Vagina (tissue), 2 donors: ENCODE measurements at regions not wholly inside any gene's neighbourhood (a gene's known extent, or its start where the extent isn't known, plus 50 kb on each side); places are given as distances from the start of the nearest gene placed in this dataset.

Experiments used
- DNase-seq, 2 donors: peaks; one replicate each; pipeline ENCODE4 v3.0.0-alpha.2; 2017; ENCODE audit errors: extremely low spot score in 2 of 2
- H3K27ac ChIP-seq: fragments of 200-600 bp; sonication (generic); one replicate; pipeline ENCODE4 v1.5.1; 2019
- H3K27me3 ChIP-seq: fragments of 200-600 bp; sonication (generic); one replicate; pipeline ENCODE4 v1.5.1; 2019
- H3K36me3 ChIP-seq, 2 donors: fragments of 200-600 bp; sonication (generic); one replicate each; pipeline ENCODE4 v1.5.1; 2017 to 2019
- H3K4me1 ChIP-seq: fragments of 200-600 bp; sonication (generic); one replicate; pipeline ENCODE4 v1.5.1; 2019
- H3K4me3 ChIP-seq, 2 donors: fragments of 200-600 bp; sonication (generic); 1 replicate in 1 of 2; 2 replicates in 1 of 2; pipeline ENCODE4 v1.5.1; 2016 to 2019
- H3K9me3 ChIP-seq: fragments of 200-600 bp; sonication (generic); one replicate; pipeline ENCODE4 v1.5.1; 2019
- POLR2A ChIP-seq, 2 donors: fragments of 450-650 bp; IDR thresholded peaks; one replicate each; pipeline ENCODE4 v1.6.1; 2017; ENCODE audit warnings: antibody characterized with exemption in 2 of 2, mild to moderate bottlenecking in 2 of 2, moderate library complexity in 2 of 2
- POLR2AphosphoS5 ChIP-seq, 2 donors: sonication (generic); formaldehyde crosslinking; IDR thresholded peaks; one replicate each; pipeline ENCODE4 v1.9.0; 2017; ENCODE audit warnings: antibody characterized with exemption in 2 of 2, mild to moderate bottlenecking in 2 of 2, low read depth in 1 of 2; ENCODE audit not compliant: insufficient read depth in 1 of 2
- intact Hi-C: fragments of 100-400 bp; cut with DNase I; formaldehyde crosslinking; loops from one replicate; pipeline ENCODE4 v1.15.1; 2023
- TF ChIP-seq, protein P1 (sequence below), 3 experiments: fragments of 450-650 bp in 2 of 3; fragments of 200-600 bp in 1 of 3; sonication (generic) in 1 of 3; IDR thresholded peaks; one replicate each; pipeline ENCODE4 v1.5.1; 2017 to 2019; ENCODE audit warnings: antibody characterized with exemption in 3 of 3, mild to moderate bottlenecking in 2 of 3, moderate library complexity in 2 of 3

DNA sequence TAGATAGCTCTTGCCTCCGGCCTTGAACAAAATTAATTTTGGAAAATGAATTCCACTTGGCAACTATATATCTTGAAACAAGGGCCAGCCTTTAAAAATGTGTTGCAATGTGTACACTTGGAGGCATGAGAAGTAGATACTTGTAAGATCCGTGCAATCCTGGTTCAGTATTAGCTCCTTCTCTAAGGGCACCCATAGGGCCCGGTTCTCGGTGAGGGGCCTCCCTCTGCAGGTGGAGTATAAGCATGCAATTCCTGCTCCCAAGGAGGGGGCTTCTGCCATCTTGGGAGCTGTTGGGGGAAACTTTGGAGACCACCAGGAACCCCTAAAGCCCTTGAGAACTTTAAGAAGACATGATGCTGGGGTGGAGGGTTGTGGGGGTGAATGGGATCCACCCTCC lies 388.7 kb upstream of the RGMA start:
- no peak for DNase-seq
- peaks cover 7% of the 10 kb centered on the region for H3K4me1 ChIP-seq
- H3K9me3 ChIP-seq = no peaks in the 10 kb centered on the region
- no peaks in the 10 kb centered on the region for H3K36me3 ChIP-seq
- no peak overlapping the region for H3K4me3 ChIP-seq
- H3K27me3 ChIP-seq = no peaks in the 10 kb centered on the region
- no peak overlapping the region for H3K27ac ChIP-seq
- intact Hi-C loops = no loop called here
- TF ChIP-seq POLR2AphosphoS5 (IDR thresholded peaks at IDR 0.05; ENCODE audit: insufficient read depth in 1 of 2, low read depth in 1 of 2) (no peak), POLR2A (IDR thresholded peaks at IDR 0.05) (no peak)
- TF ChIP-seq, protein P1, sequence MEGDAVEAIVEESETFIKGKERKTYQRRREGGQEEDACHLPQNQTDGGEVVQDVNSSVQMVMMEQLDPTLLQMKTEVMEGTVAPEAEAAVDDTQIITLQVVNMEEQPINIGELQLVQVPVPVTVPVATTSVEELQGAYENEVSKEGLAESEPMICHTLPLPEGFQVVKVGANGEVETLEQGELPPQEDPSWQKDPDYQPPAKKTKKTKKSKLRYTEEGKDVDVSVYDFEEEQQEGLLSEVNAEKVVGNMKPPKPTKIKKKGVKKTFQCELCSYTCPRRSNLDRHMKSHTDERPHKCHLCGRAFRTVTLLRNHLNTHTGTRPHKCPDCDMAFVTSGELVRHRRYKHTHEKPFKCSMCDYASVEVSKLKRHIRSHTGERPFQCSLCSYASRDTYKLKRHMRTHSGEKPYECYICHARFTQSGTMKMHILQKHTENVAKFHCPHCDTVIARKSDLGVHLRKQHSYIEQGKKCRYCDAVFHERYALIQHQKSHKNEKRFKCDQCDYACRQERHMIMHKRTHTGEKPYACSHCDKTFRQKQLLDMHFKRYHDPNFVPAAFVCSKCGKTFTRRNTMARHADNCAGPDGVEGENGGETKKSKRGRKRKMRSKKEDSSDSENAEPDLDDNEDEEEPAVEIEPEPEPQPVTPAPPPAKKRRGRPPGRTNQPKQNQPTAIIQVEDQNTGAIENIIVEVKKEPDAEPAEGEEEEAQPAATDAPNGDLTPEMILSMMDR (IDR thresholded peaks at IDR 0.05) = no peak

DNA sequence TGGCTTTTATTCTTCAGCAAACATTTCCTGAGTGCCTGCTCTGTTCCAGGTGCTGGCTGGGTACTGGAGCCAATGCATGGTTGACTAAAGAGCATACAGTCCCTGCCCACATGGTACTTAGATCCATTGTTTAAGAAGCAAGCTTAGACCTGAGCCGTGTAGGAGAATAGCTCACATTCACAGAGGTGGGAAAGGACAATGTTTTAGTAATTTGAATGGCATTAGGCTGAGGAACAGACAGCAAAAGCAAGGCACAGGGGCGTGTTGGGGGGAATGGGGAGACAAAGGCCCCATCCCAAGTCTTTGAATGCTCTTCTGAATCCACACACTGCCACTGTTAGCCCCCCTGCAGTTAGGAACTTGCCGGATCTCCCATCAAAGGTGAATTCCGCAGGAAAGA lies 388.2 kb upstream of the RGMA start:
- H3K4me1 ChIP-seq = peaks cover 7% of the 10 kb centered on the region
- H3K27ac ChIP-seq = no peak overlapping the region
- H3K36me3 ChIP-seq = no peaks in the 10 kb centered on the region

DNA sequence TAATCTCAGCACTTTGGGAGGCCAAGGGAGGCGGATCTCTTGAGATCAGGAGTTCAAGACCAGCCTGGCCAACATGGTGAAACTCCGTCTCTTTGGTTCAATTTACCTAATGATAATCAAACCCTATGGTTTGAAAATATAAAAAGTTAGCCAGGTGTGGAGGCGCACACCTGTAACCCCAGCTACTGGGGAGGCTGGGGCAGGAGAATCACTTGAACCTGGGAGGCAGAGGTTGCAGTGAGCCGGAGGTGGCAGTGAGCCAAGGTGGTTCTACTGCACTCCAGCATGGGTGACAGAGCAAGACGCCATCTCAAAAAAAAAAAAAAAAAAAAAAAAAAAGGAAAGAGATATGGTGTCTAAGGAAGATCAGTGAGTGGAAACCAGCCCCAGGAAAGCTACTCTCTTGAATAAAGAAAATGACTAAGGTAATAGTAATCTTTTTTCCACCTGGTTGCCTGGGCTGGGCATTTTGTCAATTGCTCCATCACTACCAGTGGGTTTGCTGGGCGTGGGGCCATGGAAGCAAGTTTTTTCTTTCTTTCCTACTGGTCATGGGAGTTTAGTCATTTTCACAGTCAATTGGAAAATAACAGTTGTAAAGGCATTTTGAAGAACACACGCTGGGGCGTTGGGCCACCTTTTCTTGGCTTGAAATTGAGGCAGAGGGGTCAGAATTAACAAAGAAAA lies 387.6 kb upstream of the RGMA start:
- TF ChIP-seq, protein P1 (IDR thresholded peaks at IDR 0.05) = no peak
- TF ChIP-seq POLR2AphosphoS5 (IDR thresholded peaks at IDR 0.05; ENCODE audit: insufficient read depth in 1 of 2, low read depth in 1 of 2) (no peak), POLR2A (IDR thresholded peaks at IDR 0.05) (no peak)
- Histone ChIP-seq H3K4me3 (no peak overlapping the region), H3K27ac (no peak overlapping the region), H3K4me1 (peaks cover 7% of the 10 kb centered on the region), H3K9me3 (no peaks in the 10 kb centered on the region), H3K27me3 (no peaks in the 10 kb centered on the region), H3K36me3 (no peaks in the 10 kb centered on the region)
- intact Hi-C loops = no loop called here
- no peak for DNase-seq

More for the DNA sequence above, 388.2 kb upstream of the RGMA start:
- no peaks in the 10 kb centered on the region for H3K27me3 ChIP-seq
- TF ChIP-seq, protein P1 (IDR thresholded peaks at IDR 0.05) = no peak
- no peak for TF ChIP-seq POLR2A (IDR thresholded peaks at IDR 0.05)
- TF ChIP-seq POLR2AphosphoS5 (IDR thresholded peaks at IDR 0.05; ENCODE audit: insufficient read depth in 1 of 2, low read depth in 1 of 2) = no peak
- H3K4me3 ChIP-seq = no peak overlapping the region
- intact Hi-C loops = no loop called here
- no peaks in the 10 kb centered on the region for H3K9me3 ChIP-seq
- DNase-seq = no peak

DNA sequence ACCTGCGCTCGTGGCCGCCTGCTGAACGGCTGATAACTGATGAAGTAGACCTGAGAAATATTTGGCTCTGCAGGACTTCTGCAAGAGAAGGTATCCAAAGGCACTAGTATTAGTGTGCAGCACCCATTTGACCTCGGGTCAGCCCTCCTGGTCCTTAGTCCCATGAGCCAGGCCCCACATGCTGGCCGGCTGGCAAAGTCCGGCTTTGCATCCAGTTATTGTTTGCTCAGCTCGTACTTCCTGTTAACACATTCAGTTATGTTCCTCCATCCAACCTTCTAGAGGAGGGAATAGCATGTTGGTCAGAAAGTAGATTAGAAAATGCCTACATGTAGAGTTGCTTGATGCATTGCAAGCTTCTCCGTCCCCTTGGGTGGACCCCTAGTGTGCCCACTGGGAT lies 385.7 kb upstream of the RGMA start:
- intact Hi-C loops = no loop called here
- no peak for TF ChIP-seq POLR2AphosphoS5 (IDR thresholded peaks at IDR 0.05; ENCODE audit: insufficient read depth in 1 of 2, low read depth in 1 of 2)
- TF ChIP-seq, protein P1 (IDR thresholded peaks at IDR 0.05) = no peak
- no peak for TF ChIP-seq POLR2A (IDR thresholded peaks at IDR 0.05)
- H3K27me3 ChIP-seq = no peaks in the 10 kb centered on the region
- peaks cover 7% of the 10 kb centered on the region for H3K4me1 ChIP-seq
- no peaks in the 10 kb centered on the region for H3K36me3 ChIP-seq
- H3K9me3 ChIP-seq = no peaks in the 10 kb centered on the region
- no peak overlapping the region for H3K4me3 ChIP-seq
- H3K27ac ChIP-seq = no peak overlapping the region
- no peak for DNase-seq

DNA sequence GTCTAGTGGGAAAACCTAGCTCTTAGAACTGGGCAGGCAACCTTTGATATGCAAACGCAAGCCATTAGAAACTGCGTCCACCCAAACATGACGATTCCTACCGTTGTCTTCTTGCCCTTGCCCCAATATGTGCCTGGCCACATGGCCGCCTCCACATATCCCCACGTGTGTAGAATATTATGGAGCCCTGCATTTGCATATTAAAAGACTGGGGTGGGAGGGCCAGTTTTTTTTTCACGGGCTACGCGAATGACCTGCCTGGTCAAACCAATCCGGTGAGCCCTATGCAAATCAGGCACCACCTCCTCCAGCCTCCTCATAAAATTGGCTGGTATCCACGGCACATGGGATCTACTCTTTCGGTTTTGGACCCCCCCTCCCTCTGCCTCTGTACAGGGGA lies 381.0 kb upstream of the RGMA start:
- no peak for TF ChIP-seq POLR2A (IDR thresholded peaks at IDR 0.05)
- TF ChIP-seq, protein P1 (IDR thresholded peaks at IDR 0.05) = no peak
- TF ChIP-seq POLR2AphosphoS5 (IDR thresholded peaks at IDR 0.05; ENCODE audit: insufficient read depth in 1 of 2, low read depth in 1 of 2) = no peak
- H3K27me3 ChIP-seq = no peaks in the 10 kb centered on the region
- no peak for DNase-seq
- H3K4me3 ChIP-seq = no peak overlapping the region
- intact Hi-C loops = no loop called here
- no peak overlapping the region for H3K27ac ChIP-seq
- no peaks in the 10 kb centered on the region for H3K9me3 ChIP-seq
- H3K36me3 ChIP-seq = no peaks in the 10 kb centered on the region
- H3K4me1 ChIP-seq = peaks cover 12% of the 10 kb centered on the region
